Parathyroid adenoma (tissue), 2 donors: ENCODE measurements at regions not wholly inside any gene's neighbourhood (a gene's known extent, or its start where the extent isn't known, plus 50 kb on each side); places are given as distances from the start of the nearest gene placed in this dataset.

Experiments used
- H2AFZ ChIP-seq: fragments of 300-600 bp; sonication (generic); one replicate; pipeline ENCODE4 v1.7.0; 2017; ENCODE audit warnings: antibody characterized with exemption, mild to moderate bottlenecking
- H3K27ac ChIP-seq: fragments of 300-600 bp; sonication (generic); one replicate; pipeline ENCODE4 v1.7.0; 2017
- H3K27me3 ChIP-seq: fragments of 300-600 bp; sonication (generic); one replicate; pipeline ENCODE4 v1.7.0; 2017; ENCODE audit warnings: low read length; ENCODE audit not compliant: control insufficient read depth, insufficient read depth
- H3K36me3 ChIP-seq: fragments of 300-600 bp; sonication (generic); one replicate; pipeline ENCODE4 v1.7.0; 2017; ENCODE audit warnings: low read length; ENCODE audit not compliant: control insufficient read depth, insufficient read depth
- H3K4me1 ChIP-seq: fragments of 300-600 bp; sonication (generic); one replicate; pipeline ENCODE4 v1.7.0; 2017; ENCODE audit warnings: control low read depth
- H3K4me2 ChIP-seq: fragments of 300-600 bp; sonication (generic); one replicate; pipeline ENCODE4 v1.7.0; 2017; ENCODE audit warnings: low read length
- H3K4me3 ChIP-seq: fragments of 300-600 bp; sonication (generic); one replicate; pipeline ENCODE4 v1.7.0; 2017; ENCODE audit warnings: low read depth, low read length
- H3K79me2 ChIP-seq: fragments of 300-600 bp; sonication (generic); one replicate; pipeline ENCODE4 v1.7.0; 2017; ENCODE audit warnings: control low read depth
- H3K9ac ChIP-seq: fragments of 300-600 bp; sonication (generic); one replicate; pipeline ENCODE4 v1.7.0; 2017; ENCODE audit warnings: mild to moderate bottlenecking
- H3K9me3 ChIP-seq: fragments of 300-600 bp; sonication (generic); one replicate; pipeline ENCODE4 v1.7.0; 2017; ENCODE audit warnings: low read length; ENCODE audit not compliant: control insufficient read depth
- TF ChIP-seq, protein P1 (sequence below): fragments of 300-600 bp; sonication (generic); IDR thresholded peaks from one replicate; pipeline ENCODE4 v1.7.0; 2017; ENCODE audit warnings: antibody characterized with exemption, mild to moderate bottlenecking
- donor health status: primary hyperparathyroidism.

DNA sequence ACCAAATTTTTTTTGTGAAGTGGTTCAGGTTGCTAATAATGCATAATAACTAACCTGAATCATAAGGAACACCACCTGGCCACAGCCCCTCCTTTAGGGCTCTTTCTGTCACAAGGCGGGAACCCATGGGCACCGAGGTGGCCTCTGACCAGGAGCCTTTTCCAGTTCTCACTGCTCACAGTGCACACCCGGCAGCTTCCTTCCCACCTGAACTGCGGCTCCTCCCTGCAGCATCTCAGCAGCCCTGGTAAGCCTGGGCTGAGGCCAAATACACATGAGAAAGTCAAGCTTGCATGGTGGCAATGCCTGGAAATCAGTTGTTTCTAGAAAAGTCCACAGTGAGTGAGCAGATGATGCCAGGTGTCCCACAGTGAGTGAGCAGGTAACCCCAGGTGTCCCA is 77.6 kb upstream of the SNTG2 start:
- Histone ChIP-seq H3K79me2 (no peaks in the 10 kb centered on the region), H3K4me2 (no peak overlapping the region), H3K27ac (no peak overlapping the region), H3K4me3 (no peak overlapping the region), H2AFZ (no peak overlapping the region), H3K4me1 (no peaks in the 10 kb centered on the region), H3K36me3 (no peaks in the 10 kb centered on the region), H3K9ac (no peak overlapping the region), H3K27me3 (no peaks in the 10 kb centered on the region), H3K9me3 (no peaks in the 10 kb centered on the region)
- TF ChIP-seq, protein P1, sequence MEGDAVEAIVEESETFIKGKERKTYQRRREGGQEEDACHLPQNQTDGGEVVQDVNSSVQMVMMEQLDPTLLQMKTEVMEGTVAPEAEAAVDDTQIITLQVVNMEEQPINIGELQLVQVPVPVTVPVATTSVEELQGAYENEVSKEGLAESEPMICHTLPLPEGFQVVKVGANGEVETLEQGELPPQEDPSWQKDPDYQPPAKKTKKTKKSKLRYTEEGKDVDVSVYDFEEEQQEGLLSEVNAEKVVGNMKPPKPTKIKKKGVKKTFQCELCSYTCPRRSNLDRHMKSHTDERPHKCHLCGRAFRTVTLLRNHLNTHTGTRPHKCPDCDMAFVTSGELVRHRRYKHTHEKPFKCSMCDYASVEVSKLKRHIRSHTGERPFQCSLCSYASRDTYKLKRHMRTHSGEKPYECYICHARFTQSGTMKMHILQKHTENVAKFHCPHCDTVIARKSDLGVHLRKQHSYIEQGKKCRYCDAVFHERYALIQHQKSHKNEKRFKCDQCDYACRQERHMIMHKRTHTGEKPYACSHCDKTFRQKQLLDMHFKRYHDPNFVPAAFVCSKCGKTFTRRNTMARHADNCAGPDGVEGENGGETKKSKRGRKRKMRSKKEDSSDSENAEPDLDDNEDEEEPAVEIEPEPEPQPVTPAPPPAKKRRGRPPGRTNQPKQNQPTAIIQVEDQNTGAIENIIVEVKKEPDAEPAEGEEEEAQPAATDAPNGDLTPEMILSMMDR, result no peak

DNA sequence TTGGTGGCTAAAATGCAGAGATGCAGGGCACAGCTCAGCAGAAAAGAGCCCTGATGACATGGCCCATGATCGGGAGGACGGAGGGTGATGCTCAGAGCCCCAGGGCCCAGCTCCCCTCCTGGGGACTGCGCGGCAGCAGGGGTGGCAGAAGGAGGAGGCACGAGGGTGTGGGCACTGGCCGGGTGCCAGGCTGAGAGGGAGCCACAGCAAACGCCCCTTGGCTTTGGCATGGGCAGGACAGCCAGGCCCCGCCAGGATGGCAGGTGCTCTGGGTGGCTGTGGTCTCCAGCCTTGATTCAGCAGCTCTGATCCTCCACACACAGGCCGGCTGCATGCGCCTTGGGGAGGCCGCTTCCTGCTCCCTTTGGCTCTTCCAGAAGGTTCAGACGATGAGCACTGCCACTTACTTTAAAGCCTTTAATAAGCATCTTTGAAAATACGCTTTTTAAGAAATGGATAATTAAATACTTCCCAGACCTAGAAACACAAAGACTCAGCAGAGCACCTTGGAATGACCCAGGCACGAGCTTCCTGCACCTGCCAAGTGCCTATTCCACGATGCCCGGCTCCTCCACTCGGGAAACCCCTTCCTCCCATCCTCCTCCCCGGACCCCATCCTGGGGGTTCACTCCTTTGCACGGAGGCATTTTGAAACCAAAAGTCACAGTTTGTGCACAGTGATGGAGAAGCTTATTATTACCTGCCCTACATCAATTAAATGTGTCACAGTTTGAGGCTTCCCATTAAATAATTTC is 78.5 kb upstream of the SNTG2 start:
- no peaks in the 10 kb centered on the region for H3K79me2 ChIP-seq
- H3K9ac ChIP-seq, result no peak overlapping the region
- H3K4me1 ChIP-seq, result no peaks in the 10 kb centered on the region
- H3K27ac ChIP-seq, result no peak overlapping the region
- H3K4me3 ChIP-seq, result no peak overlapping the region
- no peaks in the 10 kb centered on the region for H3K27me3 ChIP-seq
- H3K9me3 ChIP-seq, result no peaks in the 10 kb centered on the region
- TF ChIP-seq, protein P1, result no peak
- no peak overlapping the region for H2AFZ ChIP-seq
- no peaks in the 10 kb centered on the region for H3K36me3 ChIP-seq
- H3K4me2 ChIP-seq, result no peak overlapping the region

DNA sequence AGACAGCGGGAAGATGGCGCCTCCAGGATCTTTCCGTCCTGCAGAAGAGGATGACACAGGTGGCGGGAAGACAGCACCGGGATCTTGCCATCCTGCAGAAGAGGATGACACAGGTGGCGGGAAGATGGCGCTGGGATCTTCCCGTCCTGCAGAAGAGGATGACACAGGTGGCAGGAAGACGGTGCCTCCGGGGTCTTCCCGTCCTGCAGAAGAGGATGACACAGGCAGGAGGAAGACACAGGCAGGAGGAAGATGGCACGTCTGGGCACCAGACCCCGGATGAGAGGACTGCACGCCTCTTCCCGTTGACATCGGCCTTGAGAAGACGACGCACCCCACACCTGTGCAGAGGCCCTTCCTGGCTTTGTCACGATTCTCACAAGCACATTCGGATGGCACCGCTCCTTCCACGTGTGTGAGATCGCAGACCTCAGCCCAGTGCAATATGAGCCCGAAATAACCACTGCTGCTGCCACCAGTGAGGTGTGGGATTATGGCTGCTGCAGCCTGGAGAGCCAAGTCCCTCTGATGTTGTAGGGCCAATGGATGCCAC is 79.4 kb upstream of the SNTG2 start:
- H3K9me3 ChIP-seq, result no peaks in the 10 kb centered on the region
- no peaks in the 10 kb centered on the region for H3K79me2 ChIP-seq
- H3K4me3 ChIP-seq, result no peak overlapping the region
- TF ChIP-seq, protein P1, result no peak
- H3K27ac ChIP-seq, result no peak overlapping the region
- no peak overlapping the region for H3K4me2 ChIP-seq
- H3K9ac ChIP-seq, result no peak overlapping the region
- no peaks in the 10 kb centered on the region for H3K36me3 ChIP-seq
- no peaks in the 10 kb centered on the region for H3K4me1 ChIP-seq
- H3K27me3 ChIP-seq, result no peaks in the 10 kb centered on the region
- H2AFZ ChIP-seq, result no peak overlapping the region

DNA sequence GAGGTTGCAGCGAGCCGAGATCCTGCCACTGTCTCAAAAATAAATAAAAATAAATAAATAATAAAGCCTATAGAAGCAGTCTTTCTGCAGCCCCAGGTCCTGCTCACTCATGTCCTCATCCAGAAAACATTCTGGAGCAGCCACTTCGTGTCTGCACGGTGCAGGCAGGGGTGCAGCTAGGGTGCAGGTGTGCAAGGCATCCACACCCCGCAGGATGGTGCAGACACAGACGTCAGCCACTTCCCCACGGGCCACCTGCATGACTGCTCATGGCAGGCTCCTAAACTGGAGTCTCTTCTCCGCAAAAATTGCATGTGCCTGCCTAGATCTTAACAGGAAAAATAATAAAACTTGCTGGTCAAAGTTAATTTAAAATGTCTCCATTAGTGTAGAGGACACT is 80.2 kb upstream of the SNTG2 start:
- Histone ChIP-seq H3K79me2 (no peaks in the 10 kb centered on the region), H3K4me1 (no peaks in the 10 kb centered on the region), H3K36me3 (no peaks in the 10 kb centered on the region), H3K4me3 (no peak overlapping the region), H3K9me3 (no peaks in the 10 kb centered on the region), H3K4me2 (no peak overlapping the region), H2AFZ (no peak overlapping the region), H3K27me3 (no peaks in the 10 kb centered on the region), H3K9ac (no peak overlapping the region), H3K27ac (no peak overlapping the region)
- TF ChIP-seq, protein P1, result no peak

DNA sequence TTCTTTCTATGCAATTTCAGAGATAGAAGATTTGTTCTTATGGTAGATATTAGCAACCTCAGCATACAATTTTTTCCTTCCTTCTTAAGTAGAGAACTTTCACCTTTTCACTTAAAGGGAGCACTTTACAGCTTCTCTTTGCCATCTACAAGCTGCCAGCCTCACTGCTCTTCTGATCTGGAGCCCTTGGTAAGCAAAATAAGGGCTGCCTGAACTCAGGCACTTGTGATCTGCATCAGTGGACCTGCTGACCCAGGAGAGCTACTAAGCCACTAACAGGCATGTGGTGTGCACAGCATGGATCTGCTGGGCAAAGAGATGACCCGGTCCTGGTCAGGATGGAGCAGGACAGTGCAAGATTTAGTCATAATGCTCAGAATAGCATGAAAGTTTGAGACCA is 80.8 kb upstream of the SNTG2 start:
- Histone ChIP-seq H3K79me2 (no peaks in the 10 kb centered on the region), H3K4me1 (no peaks in the 10 kb centered on the region), H3K27ac (no peak overlapping the region), H3K4me2 (no peak overlapping the region), H2AFZ (no peak overlapping the region), H3K9me3 (no peaks in the 10 kb centered on the region), H3K9ac (no peak overlapping the region), H3K36me3 (no peaks in the 10 kb centered on the region), H3K27me3 (no peaks in the 10 kb centered on the region), H3K4me3 (no peak overlapping the region)
- TF ChIP-seq, protein P1, result no peak
